ENCODE measurements at regions not wholly inside any gene's neighbourhood (a gene's known extent, or its start where the extent isn't known, plus 50 kb on each side); places are given as distances from the start of the nearest gene placed in this dataset.

DNA sequence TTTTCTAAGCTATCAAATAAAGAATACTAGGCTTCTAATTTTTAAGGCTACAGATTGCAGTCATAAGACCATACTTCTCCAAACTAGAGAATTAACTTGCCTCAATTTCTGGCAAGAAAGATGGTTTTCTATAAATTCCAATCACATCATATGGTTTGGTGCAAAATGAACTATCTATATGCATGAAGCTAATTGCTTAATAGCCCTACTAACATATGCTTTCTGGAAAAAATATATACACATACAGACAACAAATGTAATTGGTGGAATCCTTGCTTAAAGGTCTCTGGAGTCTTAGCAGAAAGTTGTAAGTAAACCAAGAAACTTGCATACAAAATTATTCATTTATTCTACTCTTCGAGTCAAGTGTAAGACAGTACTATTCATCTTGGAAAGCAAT, 113.1 kb upstream of the NANOGP8 start:
- no peak for DNase-seq
- intact Hi-C loops (cut with micrococcal nuclease): no loop called here
- ChIA-PET CTCF (no interaction called here), POLR2A (no interaction called here)
- Mint-ChIP-seq H3K9me3 (no peaks in the 10 kb centered on the region), H3K27me3 (no peaks in the 10 kb centered on the region), H3K4me3 (no peak overlapping the region), H3K36me3 (ENCODE audit: low read depth) (no peaks in the 10 kb centered on the region), H3K4me1 (no peaks in the 10 kb centered on the region), H3K27ac (no peak overlapping the region)
- no peak for ATAC-seq (ENCODE audit: low read depth)
- TF ChIP-seq, protein P1, sequence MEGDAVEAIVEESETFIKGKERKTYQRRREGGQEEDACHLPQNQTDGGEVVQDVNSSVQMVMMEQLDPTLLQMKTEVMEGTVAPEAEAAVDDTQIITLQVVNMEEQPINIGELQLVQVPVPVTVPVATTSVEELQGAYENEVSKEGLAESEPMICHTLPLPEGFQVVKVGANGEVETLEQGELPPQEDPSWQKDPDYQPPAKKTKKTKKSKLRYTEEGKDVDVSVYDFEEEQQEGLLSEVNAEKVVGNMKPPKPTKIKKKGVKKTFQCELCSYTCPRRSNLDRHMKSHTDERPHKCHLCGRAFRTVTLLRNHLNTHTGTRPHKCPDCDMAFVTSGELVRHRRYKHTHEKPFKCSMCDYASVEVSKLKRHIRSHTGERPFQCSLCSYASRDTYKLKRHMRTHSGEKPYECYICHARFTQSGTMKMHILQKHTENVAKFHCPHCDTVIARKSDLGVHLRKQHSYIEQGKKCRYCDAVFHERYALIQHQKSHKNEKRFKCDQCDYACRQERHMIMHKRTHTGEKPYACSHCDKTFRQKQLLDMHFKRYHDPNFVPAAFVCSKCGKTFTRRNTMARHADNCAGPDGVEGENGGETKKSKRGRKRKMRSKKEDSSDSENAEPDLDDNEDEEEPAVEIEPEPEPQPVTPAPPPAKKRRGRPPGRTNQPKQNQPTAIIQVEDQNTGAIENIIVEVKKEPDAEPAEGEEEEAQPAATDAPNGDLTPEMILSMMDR (IDR thresholded peaks at IDR 0.05): no peak

DNA sequence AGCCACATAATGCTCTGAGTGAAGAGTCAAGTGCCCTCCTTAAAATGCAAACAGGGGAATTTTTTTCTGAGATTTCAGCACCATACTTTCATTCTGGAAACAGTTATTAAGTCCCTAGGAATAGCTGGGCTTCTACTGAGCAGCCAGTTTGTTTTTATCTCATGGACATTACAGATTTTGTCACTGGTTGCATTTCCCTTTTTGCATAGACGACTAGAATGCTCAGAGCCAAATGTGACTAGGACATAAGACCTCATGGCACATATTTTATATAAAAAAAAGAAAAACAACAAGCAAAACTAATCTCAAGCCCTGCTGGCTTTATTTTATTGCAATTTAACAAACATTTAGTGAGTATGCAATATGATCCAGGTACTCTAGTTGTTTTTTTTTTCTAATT, 112.7 kb upstream of the NANOGP8 start:
- ChIA-PET POLR2A (no interaction called here), CTCF (no interaction called here)
- Mint-ChIP-seq H3K27me3 (no peaks in the 10 kb centered on the region), H3K4me1 (no peaks in the 10 kb centered on the region), H3K4me3 (no peak overlapping the region), H3K36me3 (ENCODE audit: low read depth) (no peaks in the 10 kb centered on the region), H3K9me3 (no peaks in the 10 kb centered on the region), H3K27ac (no peak overlapping the region)
- TF ChIP-seq, protein P1 (IDR thresholded peaks at IDR 0.05): no peak
- ATAC-seq (ENCODE audit: low read depth) (no peak), DNase-seq (no peak)
- intact Hi-C loops (cut with micrococcal nuclease): no loop called here

DNA sequence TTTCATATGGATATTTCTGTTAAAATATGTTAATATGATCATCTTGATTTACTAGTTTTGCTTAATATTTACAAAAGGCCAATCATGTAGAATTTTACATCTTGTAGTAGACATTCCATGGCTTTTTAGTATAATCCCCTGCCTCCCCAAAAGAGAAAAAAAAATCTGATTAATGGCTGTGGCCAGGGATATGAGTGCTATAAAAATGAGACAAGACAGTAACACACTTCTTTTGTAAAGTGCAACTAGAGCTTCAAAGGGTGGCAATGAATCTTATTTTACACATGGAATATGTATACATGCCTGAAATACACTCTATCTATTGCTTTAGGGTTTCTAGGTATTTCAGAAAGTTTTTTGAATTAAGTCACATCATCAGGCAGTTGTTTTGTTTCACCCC, 112.2 kb upstream of the NANOGP8 start:
- no peak overlapping the region for H3K27ac Mint-ChIP-seq
- intact Hi-C loops (cut with micrococcal nuclease): no loop called here
- CTCF ChIA-PET: no interaction called here

DNA sequence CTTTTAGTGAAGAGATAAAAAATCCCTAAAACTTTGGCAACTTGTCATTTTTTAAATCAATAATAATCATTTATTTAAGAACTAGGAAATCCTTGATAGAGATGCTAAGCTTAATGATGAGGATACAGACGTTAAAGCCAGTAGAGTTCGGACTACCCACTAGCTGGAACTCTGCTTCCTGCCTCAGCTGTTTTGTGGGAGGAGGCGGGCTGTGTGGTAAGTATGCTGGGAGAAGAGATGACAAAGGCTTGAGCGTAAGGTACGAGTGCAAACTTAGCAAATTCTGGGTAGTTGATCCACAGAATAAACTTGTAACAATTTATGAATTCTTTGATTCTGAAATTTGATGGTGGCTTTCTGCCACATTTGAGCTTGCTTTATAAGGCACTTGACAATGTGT, 111.2 kb upstream of the NANOGP8 start:
- no peaks in the 10 kb centered on the region for H3K4me1 Mint-ChIP-seq
- no peaks in the 10 kb centered on the region for H3K27me3 Mint-ChIP-seq
- ChIA-PET POLR2A (no interaction called here), CTCF (no interaction called here)
- TF ChIP-seq, protein P1 (IDR thresholded peaks at IDR 0.05): no peak
- H3K4me3 Mint-ChIP-seq: no peak overlapping the region
- H3K9me3 Mint-ChIP-seq: peaks cover 8% of the 10 kb centered on the region
- intact Hi-C loops (cut with micrococcal nuclease): no loop called here
- no peak for DNase-seq
- ATAC-seq (ENCODE audit: low read depth): no peak
- H3K36me3 Mint-ChIP-seq (ENCODE audit: low read depth): no peaks in the 10 kb centered on the region
- H3K27ac Mint-ChIP-seq: no peak overlapping the region

More for the DNA sequence above, 112.2 kb upstream of the NANOGP8 start:
- Mint-ChIP-seq H3K36me3 (ENCODE audit: low read depth) (no peaks in the 10 kb centered on the region), H3K4me1 (no peaks in the 10 kb centered on the region), H3K27me3 (no peaks in the 10 kb centered on the region), H3K9me3 (peaks cover 1% of the 10 kb centered on the region), H3K4me3 (no peak overlapping the region)
- POLR2A ChIA-PET: no interaction called here
- DNase-seq (no peak), ATAC-seq (ENCODE audit: low read depth) (no peak)
- TF ChIP-seq, protein P1 (IDR thresholded peaks at IDR 0.05): no peak

DNA sequence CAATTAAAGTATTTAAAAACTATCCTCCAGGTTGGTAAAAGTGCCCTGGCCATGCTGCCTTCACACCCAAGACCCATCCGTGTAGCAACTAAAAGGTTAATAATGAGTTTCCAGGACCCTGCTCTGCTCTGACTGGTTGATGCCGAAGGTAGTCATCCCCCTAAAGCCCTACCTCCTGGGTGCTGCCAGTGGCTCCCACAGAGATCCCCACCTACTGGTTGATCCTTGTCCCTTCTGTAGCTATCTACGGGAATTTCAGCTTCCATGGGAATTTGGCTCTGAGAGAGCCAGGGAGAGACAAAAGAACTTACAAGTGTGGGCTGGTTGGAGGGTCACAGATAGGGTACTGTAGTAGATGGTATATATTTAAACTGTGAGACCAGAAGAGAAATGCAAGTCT, 110.6 kb upstream of the NANOGP8 start:
- POLR2A ChIA-PET: no interaction called here
- intact Hi-C loops (cut with micrococcal nuclease): no loop called here
- H3K36me3 Mint-ChIP-seq (ENCODE audit: low read depth): no peaks in the 10 kb centered on the region
- ATAC-seq (ENCODE audit: low read depth) (no peak), DNase-seq (no peak)
- no peaks in the 10 kb centered on the region for H3K27me3 Mint-ChIP-seq
- no peaks in the 10 kb centered on the region for H3K4me1 Mint-ChIP-seq
- no peak overlapping the region for H3K27ac Mint-ChIP-seq
- CTCF ChIA-PET: no interaction called here
- H3K9me3 Mint-ChIP-seq: peaks cover 10% of the 10 kb centered on the region
- no peak overlapping the region for H3K4me3 Mint-ChIP-seq
- TF ChIP-seq, protein P1 (IDR thresholded peaks at IDR 0.05): no peak

Measured in activated B cell treated with CpG ODN at 0.5 μM for 24 hours (primary cell).